Body of pancreas (tissue), 4 donors: ENCODE measurements at regions not wholly inside any gene's neighbourhood (a gene's known extent, or its start where the extent isn't known, plus 50 kb on each side); places are given as distances from the start of the nearest gene placed in this dataset.
"Not testable (repeated sequence)": the region's sequence is repeated elsewhere in the genome, so short reads cannot be mapped to it uniquely, and the experiment has no call there.

Source experiments
- ATAC-seq: fragments of 150-250 bp; one replicate; pipeline ENCODE4 v1.9.1; 2016
- DNase-seq, 4 donors: peaks; one replicate each; pipeline ENCODE4 v3.0.0-alpha.2; 2019
- H3K27ac ChIP-seq, 4 donors: fragments of 200-600 bp; sonication (generic); 1 replicate in 3 of 4; 2 replicates in 1 of 4; pipeline versions ENCODE4 v1.5.1 to v1.6.1; 2016 to 2019; ENCODE audit warnings: mild to moderate bottlenecking in 1 of 4, mixed read lengths in 1 of 4, moderate library complexity in 1 of 4
- H3K27me3 ChIP-seq, 2 donors: fragments of 200-600 bp; sonication (generic); one replicate each; pipeline ENCODE4 v1.6.0; 2016; ENCODE audit warnings: mild to moderate bottlenecking in 1 of 2
- H3K36me3 ChIP-seq, 2 donors: fragments of 200-600 bp; sonication (generic); replicated peaks in 1 of 2; 2 replicates each; pipeline ENCODE4 v1.5.1; 2016; ENCODE audit warnings: low read depth in 2 of 2; ENCODE audit not compliant: insufficient read depth in 1 of 2
- H3K4me1 ChIP-seq: fragments of 200-600 bp; sonication (generic); one replicate; pipeline ENCODE4 v1.6.0; 2016
- H3K4me3 ChIP-seq, 2 donors: fragments of 200-600 bp; sonication (generic); 1 replicate in 1 of 2; 2 replicates in 1 of 2; pipeline ENCODE4 v1.5.1; 2016 to 2019
- H3K9me3 ChIP-seq, 3 donors: fragments of 200-600 bp; sonication (generic); 1 replicate in 2 of 3; 2 replicates in 1 of 3; pipeline ENCODE4 v1.5.1; 2016
- POLR2A ChIP-seq, 3 donors: fragments of 450-650 bp; IDR thresholded peaks; one replicate each; pipeline ENCODE4 v1.6.1; 2016; ENCODE audit warnings: antibody characterized with exemption in 3 of 3, mild to moderate bottlenecking in 2 of 3
- WGBS, 2 donors: methylation state at CpG; one replicate each; pipeline ENCODE4 v1.1.5; 2017; 5-methylcytosine and 5-hydroxymethylcytosine counted together
- intact Hi-C: fragments of 100-400 bp; cut with DNase I; formaldehyde crosslinking; loops from one replicate; pipeline ENCODE4 v1.15.1; 2023
- TF ChIP-seq, protein P1 (sequence below), 7 experiments: fragments of 450-650 bp in 4 of 7; fragments of 200-600 bp in 3 of 7; sonication (generic) in 3 of 7; IDR thresholded peaks; one replicate each; pipeline ENCODE4 v1.5.1; 2016 to 2019; ENCODE audit warnings: antibody characterized with exemption in 7 of 7

DNA sequence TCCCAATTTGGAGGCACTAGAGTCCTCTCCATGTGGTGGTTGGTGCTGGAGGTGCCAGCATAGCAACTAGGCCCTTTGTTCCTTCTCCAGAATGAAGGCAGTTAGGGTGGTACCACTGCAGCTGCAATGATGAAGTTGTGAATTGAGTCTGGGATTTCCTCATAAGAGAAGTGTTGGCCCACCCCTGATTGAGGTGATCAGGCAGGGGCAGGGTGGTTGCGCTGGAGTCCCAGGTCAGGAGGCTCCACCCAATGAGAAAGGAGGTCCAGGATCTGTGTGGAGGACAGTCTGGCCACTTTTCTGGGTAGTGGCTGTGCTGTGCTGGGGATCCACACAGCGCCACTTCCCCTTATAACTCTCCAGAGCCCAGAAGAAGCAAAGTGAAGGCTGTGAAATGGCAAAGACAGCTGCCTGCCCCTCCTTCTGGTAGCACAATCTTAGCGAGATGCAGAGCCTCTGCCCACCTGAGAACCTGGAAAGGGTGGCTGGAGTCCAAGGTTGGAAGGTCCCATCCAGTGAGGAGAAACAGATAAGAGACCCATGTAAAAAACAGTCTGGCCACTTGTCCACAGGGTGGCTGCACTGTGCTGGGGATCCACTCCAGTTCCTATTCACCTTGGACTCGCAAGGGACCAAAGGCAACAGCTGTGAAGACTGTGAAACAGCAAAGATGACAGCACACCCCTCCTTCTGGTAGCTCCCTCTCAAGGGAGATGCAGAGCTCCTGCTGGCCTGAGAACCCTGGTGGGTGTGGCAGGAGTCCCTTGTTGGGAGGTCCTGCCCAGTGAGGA, 124.6 kb downstream of the RRAGB start:
- intact Hi-C loops, result no loop called here
- Histone ChIP-seq H3K9me3 (no peaks in the 10 kb centered on the region), H3K36me3 (no peaks in the 10 kb centered on the region), H3K4me1 (no peaks in the 10 kb centered on the region), H3K4me3 (no peak overlapping the region), H3K27ac (no peak overlapping the region), H3K27me3 (no peaks in the 10 kb centered on the region)
- DNase-seq, result no peak
- no peak for TF ChIP-seq POLR2A (IDR thresholded peaks at IDR 0.05)
- TF ChIP-seq, protein P1, sequence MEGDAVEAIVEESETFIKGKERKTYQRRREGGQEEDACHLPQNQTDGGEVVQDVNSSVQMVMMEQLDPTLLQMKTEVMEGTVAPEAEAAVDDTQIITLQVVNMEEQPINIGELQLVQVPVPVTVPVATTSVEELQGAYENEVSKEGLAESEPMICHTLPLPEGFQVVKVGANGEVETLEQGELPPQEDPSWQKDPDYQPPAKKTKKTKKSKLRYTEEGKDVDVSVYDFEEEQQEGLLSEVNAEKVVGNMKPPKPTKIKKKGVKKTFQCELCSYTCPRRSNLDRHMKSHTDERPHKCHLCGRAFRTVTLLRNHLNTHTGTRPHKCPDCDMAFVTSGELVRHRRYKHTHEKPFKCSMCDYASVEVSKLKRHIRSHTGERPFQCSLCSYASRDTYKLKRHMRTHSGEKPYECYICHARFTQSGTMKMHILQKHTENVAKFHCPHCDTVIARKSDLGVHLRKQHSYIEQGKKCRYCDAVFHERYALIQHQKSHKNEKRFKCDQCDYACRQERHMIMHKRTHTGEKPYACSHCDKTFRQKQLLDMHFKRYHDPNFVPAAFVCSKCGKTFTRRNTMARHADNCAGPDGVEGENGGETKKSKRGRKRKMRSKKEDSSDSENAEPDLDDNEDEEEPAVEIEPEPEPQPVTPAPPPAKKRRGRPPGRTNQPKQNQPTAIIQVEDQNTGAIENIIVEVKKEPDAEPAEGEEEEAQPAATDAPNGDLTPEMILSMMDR (IDR thresholded peaks at IDR 0.05), result no peak
- 40 to 61% methylated on average over 1 to 4 of the region's 4 CpGs for WGBS, 2 donors
- no peak for ATAC-seq

DNA sequence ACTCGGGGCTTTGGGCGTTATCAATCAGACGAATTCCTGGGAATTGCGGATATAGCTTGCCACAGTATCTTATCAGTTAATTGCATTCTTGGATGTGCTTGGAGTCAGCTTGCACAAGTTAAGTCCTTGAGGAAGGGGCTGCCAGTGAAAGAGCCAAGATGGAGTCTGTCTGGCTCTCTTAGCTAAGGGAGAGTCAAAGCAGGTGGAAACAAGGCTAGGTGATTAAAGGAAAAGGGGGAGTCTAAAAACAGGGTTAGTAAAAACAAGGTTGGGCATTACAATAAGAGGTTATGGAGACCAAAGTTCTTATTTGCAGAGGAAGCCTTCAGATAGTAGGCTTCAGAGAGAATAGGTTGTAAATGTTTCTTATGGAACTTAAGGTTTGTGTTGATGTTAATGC, 149.2 kb downstream of the RRAGB start:
- intact Hi-C loops, DNase-seq, H3K9me3 ChIP-seq, H3K27me3 ChIP-seq, H3K36me3 ChIP-seq, H3K4me3 ChIP-seq, H3K27ac ChIP-seq, ATAC-seq, H3K4me1 ChIP-seq: not testable (repeated sequence)
- WGBS, 2 donors, result 15 to 16% methylated on average over 4 of the region's 4 CpGs

DNA sequence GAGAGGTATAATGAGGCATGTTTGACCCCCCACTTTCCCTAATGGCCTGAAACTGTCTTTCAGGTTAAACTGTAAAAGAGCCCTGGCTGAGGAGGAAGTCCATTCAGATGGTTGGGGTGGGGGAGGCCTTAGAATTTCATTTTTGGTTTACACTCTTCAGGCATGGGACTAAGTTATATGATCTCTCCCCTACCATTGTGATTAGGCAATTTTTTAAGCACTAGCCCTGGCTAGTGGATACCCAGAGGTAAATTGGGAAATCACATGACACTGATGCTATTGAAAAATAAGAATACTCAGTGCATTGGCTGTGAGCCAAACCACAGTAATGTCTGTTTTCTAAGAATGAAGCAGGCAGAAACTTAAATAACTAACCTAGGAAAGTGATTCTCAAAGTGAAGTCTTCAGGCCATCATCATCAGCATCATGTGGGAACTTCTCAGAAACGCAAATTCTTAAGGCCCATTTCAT, 149.7 kb downstream of the RRAGB start:
- no peaks in the 10 kb centered on the region for H3K36me3 ChIP-seq
- TF ChIP-seq, protein P1 (IDR thresholded peaks at IDR 0.05), result no peak
- TF ChIP-seq POLR2A (IDR thresholded peaks at IDR 0.05), result no peak
- no peak overlapping the region for H3K4me3 ChIP-seq
- H3K27me3 ChIP-seq, result no peaks in the 10 kb centered on the region
- intact Hi-C loops, result no loop called here
- WGBS, 2 donors, result 30 to 64% methylated on average over 1 of the region's 1 CpG
- ATAC-seq (no peak), DNase-seq (no peak)
- H3K27ac ChIP-seq, result no peak overlapping the region
- H3K4me1 ChIP-seq, result no peaks in the 10 kb centered on the region
- H3K9me3 ChIP-seq, result no peaks in the 10 kb centered on the region

DNA sequence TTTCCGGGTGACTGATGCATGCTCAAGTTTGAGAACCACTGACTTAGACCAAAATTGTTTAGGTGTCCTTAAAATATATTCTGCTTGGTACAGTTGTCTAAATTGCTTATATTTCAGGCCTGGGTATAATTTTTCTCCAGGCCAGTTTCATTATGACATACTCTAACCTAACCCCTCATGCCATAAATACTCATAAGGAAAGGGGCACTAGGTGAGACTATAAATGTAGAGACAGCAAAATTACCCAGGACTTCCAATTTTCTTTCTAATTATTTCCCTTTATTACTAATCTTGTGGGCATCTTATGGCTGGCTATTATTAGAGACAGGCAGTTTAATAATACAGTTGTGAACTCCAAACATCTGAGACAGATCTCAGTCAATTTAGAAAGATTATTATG, 150.2 kb downstream of the RRAGB start:
- Histone ChIP-seq H3K4me3 (no peak overlapping the region), H3K27me3 (no peaks in the 10 kb centered on the region), H3K27ac (no peak overlapping the region), H3K9me3 (no peaks in the 10 kb centered on the region), H3K36me3 (no peaks in the 10 kb centered on the region), H3K4me1 (no peaks in the 10 kb centered on the region)
- intact Hi-C loops, result no loop called here
- 63 to 82% methylated on average over 1 of the region's 1 CpG for WGBS, 2 donors
- no peak for TF ChIP-seq POLR2A (IDR thresholded peaks at IDR 0.05)
- TF ChIP-seq, protein P1 (IDR thresholded peaks at IDR 0.05), result no peak
- ATAC-seq (no peak), DNase-seq (no peak)

DNA sequence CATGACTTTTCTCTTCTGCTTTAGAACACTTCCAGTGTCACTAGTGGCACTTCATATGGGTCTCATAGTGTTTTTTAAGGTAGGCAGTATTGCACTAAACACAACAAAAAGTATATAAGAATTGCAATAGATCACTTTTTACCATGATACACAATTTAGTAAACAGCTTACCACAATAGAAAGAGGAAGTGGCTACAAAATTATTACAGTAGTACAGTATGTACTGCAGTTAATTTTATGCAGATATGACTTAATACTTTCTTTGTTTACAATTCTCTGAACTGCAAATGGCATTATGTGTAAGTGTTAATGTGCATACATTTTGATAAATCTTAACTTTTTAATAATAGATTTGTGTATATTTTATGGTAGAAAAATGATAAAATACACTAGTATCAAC, 157.3 kb downstream of the RRAGB start:
- Histone ChIP-seq H3K36me3 (no peaks in the 10 kb centered on the region), H3K9me3 (no peaks in the 10 kb centered on the region), H3K4me3 (no peak overlapping the region), H3K4me1 (no peaks in the 10 kb centered on the region), H3K27ac (no peak overlapping the region), H3K27me3 (no peaks in the 10 kb centered on the region)
- ATAC-seq (no peak), DNase-seq (no peak)
- TF ChIP-seq POLR2A (IDR thresholded peaks at IDR 0.05), result no peak
- TF ChIP-seq, protein P1 (IDR thresholded peaks at IDR 0.05), result no peak
- intact Hi-C loops, result no loop called here

DNA sequence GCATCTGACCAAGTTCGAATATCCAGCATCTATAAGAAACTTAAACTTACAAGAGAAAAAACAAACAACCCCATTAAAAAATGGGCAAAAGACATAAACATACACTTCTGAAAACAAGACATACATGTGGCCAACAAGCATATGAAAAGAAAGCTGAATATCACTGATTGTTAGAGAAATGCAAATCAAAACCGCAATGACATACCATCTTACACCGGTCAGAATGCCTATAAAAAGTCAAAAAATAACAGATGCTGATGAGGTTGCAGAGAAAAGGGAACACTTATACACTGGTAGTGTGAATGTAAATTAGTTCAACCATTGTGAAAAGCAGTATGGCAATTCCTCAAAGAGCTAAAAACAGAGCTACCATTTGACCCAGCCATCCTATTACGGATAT, 166.0 kb downstream of the RRAGB start:
- H3K4me3 ChIP-seq, H3K9me3 ChIP-seq, H3K27ac ChIP-seq, intact Hi-C loops, ATAC-seq, DNase-seq, H3K36me3 ChIP-seq, H3K27me3 ChIP-seq, H3K4me1 ChIP-seq: not testable (repeated sequence)
- WGBS, 2 donors, result 75 to 76% methylated on average over 4 of the region's 4 CpGs
